ENCODE measurements at regions not wholly inside any gene's neighbourhood (a gene's known extent, or its start where the extent isn't known, plus 50 kb on each side); places are given as distances from the start of the nearest gene placed in this dataset.

DNA sequence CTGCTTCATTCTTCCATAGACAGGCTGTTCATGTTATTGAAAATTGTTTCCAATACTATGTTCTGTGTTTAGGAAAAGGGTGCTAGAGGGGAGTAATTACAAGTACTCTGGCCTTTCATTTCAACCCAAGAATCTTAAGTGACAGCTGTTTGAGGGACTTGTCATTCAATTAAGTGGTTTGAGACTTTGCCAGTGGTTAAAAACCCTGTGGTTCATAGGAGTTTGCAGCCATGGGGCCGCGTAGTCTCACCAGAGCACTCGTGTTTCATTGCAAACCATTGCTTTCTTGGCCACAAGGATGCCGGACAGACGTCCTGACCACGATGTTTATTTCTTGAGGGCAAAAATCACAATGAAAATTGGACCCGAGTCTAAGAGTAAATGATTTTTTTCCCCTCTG lies 248.8 kb downstream of the NNT start (continued):
- no peak for TF ChIP-seq REST (tag by site-specific recombination; IDR thresholded peaks at IDR 0.05)
- TF ChIP-seq ZNF549 (tag by site-specific recombination; IDR thresholded peaks at IDR 0.05), result no peak
- TF ChIP-seq ZNF514 (tag by site-specific recombination; IDR thresholded peaks at IDR 0.05), result no peak

DNA sequence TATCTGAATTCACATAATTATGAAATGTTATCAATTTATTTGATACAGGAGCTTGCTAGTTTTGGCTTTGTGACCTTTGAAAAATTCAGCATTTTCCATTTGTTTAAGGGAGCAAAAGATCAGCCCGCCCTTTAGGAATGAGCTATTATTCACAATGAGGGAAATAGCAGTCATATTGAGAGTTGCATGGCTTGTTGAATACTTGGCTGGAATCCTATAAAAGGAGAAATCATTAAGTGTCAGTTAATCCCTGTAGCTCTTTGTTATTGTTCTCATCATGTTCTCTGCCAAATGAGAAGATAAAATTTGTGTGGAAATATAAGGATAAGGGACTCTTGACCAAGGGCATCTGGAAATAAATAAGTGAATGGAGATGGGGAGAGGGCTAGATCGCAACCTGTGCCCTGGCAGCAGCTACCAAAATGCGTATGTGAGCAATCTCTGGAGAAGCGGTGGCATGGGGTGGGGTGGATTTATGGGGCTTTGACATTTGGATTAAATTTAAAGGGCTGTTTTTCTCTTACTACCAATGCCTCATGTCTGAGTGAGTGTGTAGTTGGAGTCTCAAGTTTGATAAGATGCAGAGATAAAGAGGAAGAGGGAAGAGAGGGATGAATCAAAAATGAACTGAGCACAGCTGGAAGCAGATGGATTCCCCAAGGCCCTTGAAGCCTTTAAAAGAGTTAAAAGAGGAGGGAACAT lies 237.6 kb downstream of the NNT start:
- H3K4me1 ChIP-seq (ENCODE audit: control insufficient read depth, insufficient read depth, low read length), result no peaks in the 10 kb centered on the region
- H3K27ac ChIP-seq (ENCODE audit: extremely low read depth, low read depth, low read length), result no peak overlapping the region
- no peaks in the 10 kb centered on the region for H3K9me3 ChIP-seq (ENCODE audit: control insufficient read depth, insufficient read depth, low read depth, low read length)
- POLR2A ChIA-PET, result no interaction called here
- no peaks in the 10 kb centered on the region for H3K36me3 ChIP-seq (ENCODE audit: control insufficient read depth in 2 of 2, insufficient read depth in 1 of 2, low read length in 2 of 2)
- TF ChIP-seq ZNF585B (tag by site-specific recombination; IDR thresholded peaks at IDR 0.05) (no peak), ZNF514 (tag by site-specific recombination; IDR thresholded peaks at IDR 0.05) (no peak), ZNF529 (tag by site-specific recombination; IDR thresholded peaks at IDR 0.05; ENCODE audit: insufficient replicate concordance) (no peak), KLF10 (tag by site-specific recombination; IDR thresholded peaks at IDR 0.05) (no peak), ZNF138 (tag by site-specific recombination; IDR thresholded peaks at IDR 0.05; ENCODE audit: borderline replicate concordance) (no peak), ZNF670 (tag by site-specific recombination; IDR thresholded peaks at IDR 0.05; ENCODE audit: low read depth) (no peak), ZNF521 (tag by site-specific recombination; IDR thresholded peaks at IDR 0.05) (no peak), HOXD13 (CRISPR knock-in tag; IDR thresholded peaks at IDR 0.05; ENCODE audit: borderline replicate concordance) (no peak), ZNF645 (tag by site-specific recombination; IDR thresholded peaks at IDR 0.05) (no peak), PRDM1 (tag by site-specific recombination; IDR thresholded peaks at IDR 0.05) (no peak)
- TF ChIP-seq, protein P1, sequence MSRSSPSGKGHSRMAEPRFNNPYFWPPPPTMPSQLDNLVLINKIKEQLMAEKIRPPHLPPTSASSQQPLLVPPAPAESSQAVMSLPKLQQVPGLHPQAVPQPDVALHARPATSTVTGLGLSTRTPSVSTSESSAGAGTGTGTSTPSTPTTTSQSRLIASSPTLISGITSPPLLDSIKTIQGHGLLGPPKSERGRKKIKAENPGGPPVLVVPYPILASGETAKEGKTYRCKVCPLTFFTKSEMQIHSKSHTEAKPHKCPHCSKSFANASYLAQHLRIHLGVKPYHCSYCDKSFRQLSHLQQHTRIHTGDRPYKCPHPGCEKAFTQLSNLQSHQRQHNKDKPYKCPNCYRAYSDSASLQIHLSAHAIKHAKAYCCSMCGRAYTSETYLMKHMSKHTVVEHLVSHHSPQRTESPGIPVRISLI (tag by site-specific recombination; IDR thresholded peaks at IDR 0.05), result no peak
- TF ChIP-seq, protein P2, sequence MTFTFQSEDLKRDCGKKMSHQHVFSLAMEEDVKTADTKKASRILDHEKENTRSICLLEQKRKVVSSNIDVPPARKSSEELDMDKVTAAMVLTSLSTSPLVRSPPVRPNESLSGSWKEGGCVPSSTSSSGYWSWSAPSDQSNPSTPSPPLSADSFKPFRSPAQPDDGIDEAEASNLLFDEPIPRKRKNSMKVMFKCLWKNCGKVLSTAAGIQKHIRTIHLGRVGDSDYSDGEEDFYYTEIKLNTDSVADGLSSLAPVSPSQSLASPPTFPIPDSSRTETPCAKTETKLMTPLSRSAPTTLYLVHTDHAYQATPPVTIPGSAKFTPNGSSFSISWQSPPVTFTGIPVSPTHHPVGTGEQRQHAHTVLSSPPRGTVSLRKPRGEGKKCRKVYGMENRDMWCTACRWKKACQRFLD (tag by site-specific recombination; IDR thresholded peaks at IDR 0.05), result no peak
- no peak overlapping the region for H3K4me3 ChIP-seq (ENCODE audit: low read depth, low read length)
- CTCF ChIA-PET, result interaction anchor here (0.8 kb wide), 1 partner anchor 204 kb away, joined by 5 read pairs; no protein-coding TSS in a partner anchor

- POLR2A ChIA-PET, result no interaction called here
- TF ChIP-seq ZNF585B (tag by site-specific recombination; IDR thresholded peaks at IDR 0.05), result no peak
- no peak for TF ChIP-seq SCRT2 (tag by site-specific recombination; IDR thresholded peaks at IDR 0.05)
- TF ChIP-seq ZNF23 (tag by site-specific recombination; IDR thresholded peaks at IDR 0.05; ENCODE audit: borderline replicate concordance), result no peak
- no peak for TF ChIP-seq ZNF501 (tag by site-specific recombination; IDR thresholded peaks at IDR 0.05)
- no peak for TF ChIP-seq ZNF404 (tag by site-specific recombination; IDR thresholded peaks at IDR 0.05)
- TF ChIP-seq ZBTB20 (tag by site-specific recombination; IDR thresholded peaks at IDR 0.05), result no peak
- TF ChIP-seq, protein P3, sequence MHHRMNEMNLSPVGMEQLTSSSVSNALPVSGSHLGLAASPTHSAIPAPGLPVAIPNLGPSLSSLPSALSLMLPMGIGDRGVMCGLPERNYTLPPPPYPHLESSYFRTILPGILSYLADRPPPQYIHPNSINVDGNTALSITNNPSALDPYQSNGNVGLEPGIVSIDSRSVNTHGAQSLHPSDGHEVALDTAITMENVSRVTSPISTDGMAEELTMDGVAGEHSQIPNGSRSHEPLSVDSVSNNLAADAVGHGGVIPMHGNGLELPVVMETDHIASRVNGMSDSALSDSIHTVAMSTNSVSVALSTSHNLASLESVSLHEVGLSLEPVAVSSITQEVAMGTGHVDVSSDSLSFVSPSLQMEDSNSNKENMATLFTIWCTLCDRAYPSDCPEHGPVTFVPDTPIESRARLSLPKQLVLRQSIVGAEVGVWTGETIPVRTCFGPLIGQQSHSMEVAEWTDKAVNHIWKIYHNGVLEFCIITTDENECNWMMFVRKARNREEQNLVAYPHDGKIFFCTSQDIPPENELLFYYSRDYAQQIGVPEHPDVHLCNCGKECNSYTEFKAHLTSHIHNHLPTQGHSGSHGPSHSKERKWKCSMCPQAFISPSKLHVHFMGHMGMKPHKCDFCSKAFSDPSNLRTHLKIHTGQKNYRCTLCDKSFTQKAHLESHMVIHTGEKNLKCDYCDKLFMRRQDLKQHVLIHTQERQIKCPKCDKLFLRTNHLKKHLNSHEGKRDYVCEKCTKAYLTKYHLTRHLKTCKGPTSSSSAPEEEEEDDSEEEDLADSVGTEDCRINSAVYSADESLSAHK (tag by site-specific recombination; IDR thresholded peaks at IDR 0.05), result no peak
- TF ChIP-seq, protein P4, sequence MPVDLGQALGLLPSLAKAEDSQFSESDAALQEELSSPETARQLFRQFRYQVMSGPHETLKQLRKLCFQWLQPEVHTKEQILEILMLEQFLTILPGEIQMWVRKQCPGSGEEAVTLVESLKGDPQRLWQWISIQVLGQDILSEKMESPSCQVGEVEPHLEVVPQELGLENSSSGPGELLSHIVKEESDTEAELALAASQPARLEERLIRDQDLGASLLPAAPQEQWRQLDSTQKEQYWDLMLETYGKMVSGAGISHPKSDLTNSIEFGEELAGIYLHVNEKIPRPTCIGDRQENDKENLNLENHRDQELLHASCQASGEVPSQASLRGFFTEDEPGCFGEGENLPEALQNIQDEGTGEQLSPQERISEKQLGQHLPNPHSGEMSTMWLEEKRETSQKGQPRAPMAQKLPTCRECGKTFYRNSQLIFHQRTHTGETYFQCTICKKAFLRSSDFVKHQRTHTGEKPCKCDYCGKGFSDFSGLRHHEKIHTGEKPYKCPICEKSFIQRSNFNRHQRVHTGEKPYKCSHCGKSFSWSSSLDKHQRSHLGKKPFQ (tag by site-specific recombination; IDR thresholded peaks at IDR 0.05), result no peak
- TF ChIP-seq ZFHX2 (tag by site-specific recombination; conservative IDR thresholded peaks at IDR 0.05), result no peak
These were observed 236.2 kb downstream of the NNT start for GRCh38 chr5:43839218-43839617.

More at GRCh38 chr5:43839218-43839617, 236.2 kb downstream of the NNT start:
- Histone ChIP-seq H3K4me1 (ENCODE audit: control insufficient read depth, insufficient read depth, low read length) (no peaks in the 10 kb centered on the region), H3K36me3 (ENCODE audit: control insufficient read depth in 2 of 2, insufficient read depth in 1 of 2, low read length in 2 of 2) (no peaks in the 10 kb centered on the region), H3K9me3 (ENCODE audit: control insufficient read depth, insufficient read depth, low read depth, low read length) (no peaks in the 10 kb centered on the region), H3K4me3 (ENCODE audit: low read depth, low read length) (no peak overlapping the region), H3K27ac (ENCODE audit: extremely low read depth, low read depth, low read length) (no peak overlapping the region)
- CTCF ChIA-PET, result no interaction called here

Measured in HEK293 (cell line).